NCI-H82 treated with DMSO at 0.1 percent for 48 hours (cell line): ENCODE measurements at regions not wholly inside any gene's neighbourhood (a gene's known extent, or its start where the extent isn't known, plus 50 kb on each side); places are given as distances from the start of the nearest gene placed in this dataset.

Experiments
- DNase-seq: peaks from one replicate; lab custom pipeline; 2025; ENCODE audit not compliant: unreplicated experiment; lab: John Stamatoyannopoulos, UW

GRCh38 chr17:63365366-63366240, 80.5 kb downstream of the CYB561 start:
- no peak for DNase-seq

DNA sequence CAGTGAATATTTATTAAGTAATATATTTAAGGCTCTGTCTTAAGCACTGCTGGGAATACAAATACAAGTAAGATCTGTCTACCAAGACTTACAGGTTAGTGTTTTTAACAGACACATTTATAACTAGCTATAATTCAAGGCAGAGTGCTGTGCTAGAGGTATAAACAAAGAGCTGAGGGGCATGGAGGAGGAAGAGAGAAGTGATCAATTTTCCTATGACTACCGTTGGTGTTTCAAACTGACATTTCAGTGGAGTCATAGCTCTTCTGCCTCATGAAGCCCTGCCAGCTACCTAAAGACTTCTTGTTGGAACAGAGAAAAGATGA, 79.9 kb downstream of the CYB561 start:
- DNase-seq: no peak

- DNase-seq: no peak
Measured at GRCh38 chr17:63369233-63369632, 76.9 kb downstream of the CYB561 start.

GRCh38 chr17:63370696-63371095, 75.4 kb downstream of the CYB561 start:
- DNase-seq: no peak

DNA sequence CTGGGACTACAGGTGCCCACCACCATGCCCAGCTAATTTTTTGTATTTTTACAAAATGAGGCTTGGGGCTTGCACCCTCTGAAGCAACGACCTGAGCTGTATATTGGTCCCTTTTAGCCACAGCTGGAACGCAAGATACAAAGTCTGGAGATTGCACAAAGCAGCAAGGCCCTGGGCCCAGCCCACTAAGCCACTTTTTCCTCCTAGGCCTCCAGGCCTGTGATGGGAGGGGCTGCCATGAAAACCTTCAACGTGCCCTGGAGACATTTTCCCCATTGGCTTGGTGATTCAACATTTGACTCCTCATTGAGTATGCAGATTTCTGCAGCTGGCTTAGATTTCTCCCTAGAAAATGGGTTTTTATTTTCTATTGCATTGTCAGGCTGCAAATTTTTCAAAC, 69.2 kb downstream of the CYB561 start:
- DNase-seq: no peak

DNA sequence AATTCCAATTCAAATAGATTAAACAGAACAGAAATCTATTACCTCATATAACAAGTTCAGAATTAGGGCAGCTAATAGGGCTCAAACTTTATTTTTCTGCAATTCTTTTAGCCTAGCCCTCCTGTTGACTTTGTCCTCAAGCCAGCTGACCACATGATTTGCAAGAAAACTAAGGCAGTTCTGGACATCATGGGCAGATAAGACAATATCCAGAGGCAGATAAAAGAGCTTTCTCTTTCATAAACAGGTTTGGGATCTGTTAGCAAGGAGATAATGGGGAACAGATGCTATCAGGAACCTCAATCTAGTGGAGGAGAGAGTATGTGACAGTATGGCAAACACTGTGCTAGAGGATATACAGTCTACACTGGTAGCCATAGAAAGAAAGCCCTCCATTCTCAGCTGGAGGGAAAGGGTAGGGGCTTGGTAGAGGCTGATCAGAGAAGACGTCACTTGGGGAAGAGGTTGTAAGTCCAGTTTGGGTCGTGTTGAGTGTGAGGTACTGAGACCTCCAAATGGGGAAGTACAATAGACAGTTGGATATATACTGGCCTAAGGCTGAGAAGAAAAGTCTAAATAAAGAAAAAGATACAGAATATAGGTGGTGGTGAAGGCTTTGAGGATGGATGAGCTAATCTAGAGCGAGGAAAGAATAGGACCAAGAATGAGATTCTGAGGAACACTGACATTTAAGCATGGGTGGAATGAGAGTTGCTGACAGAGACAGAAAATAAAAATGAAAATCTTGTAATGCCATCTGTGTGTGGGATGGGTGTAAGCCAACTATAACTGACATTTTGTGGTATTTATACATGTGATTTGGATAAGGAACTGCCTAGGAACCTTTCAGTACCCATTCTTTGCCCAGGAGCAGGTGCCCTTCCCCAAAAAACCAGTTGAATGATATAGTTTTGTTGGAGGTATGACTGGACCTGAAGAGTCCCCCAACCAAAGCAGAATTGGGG, 67.4 kb downstream of the CYB561 start:
- DNase-seq: no peak

DNA sequence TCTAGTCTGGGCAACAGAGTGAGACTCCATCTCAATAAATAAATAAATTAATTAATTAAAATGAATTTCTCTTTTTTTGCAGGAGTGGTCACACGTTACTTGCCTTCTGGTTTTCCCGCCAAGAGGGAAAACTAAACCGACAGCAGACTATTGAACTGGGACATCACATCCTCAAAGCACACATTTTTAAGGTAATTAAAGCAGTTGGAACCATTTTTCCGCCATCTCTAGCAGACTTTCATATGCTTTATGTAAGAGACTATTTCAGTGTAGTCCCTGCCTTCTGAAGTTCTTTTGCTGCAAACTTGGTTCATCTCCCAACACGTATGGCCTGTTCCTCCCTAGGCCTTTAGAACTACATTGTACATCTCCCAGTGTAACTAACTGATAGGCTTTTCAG, 66.5 kb downstream of the CYB561 start:
- no peak for DNase-seq

- DNase-seq: no peak
Measured at GRCh38 chr17:63381101-63381729, 64.9 kb downstream of the CYB561 start.

GRCh38 chr17:63382136-63382535, 64.0 kb downstream of the CYB561 start:
- no peak for DNase-seq
